HFF-Myc (cell line): ENCODE measurements at regions not wholly inside any gene's neighbourhood (a gene's known extent, or its start where the extent isn't known, plus 50 kb on each side); places are given as distances from the start of the nearest gene placed in this dataset.

Experiments
- DNase-seq: peaks from one replicate; pipeline ENCODE4 v3.0.0-alpha.2; 2011; ENCODE audit warnings: low read depth; ENCODE audit errors: extremely low read depth
- H3K4me3 ChIP-seq: replicated peaks from 2 replicates; pipeline ENCODE4 v1.5.1; 2011; ENCODE audit warnings: low read depth, mild to moderate bottlenecking, control low read depth, low read length
- TF ChIP-seq, protein P1 (sequence below): IDR thresholded peaks from 2 replicates; pipeline ENCODE4 v1.5.1; 2012; ENCODE audit warnings: mild to moderate bottlenecking, low read depth, low read length, control low read depth; ENCODE audit errors: missing control alignments

DNA sequence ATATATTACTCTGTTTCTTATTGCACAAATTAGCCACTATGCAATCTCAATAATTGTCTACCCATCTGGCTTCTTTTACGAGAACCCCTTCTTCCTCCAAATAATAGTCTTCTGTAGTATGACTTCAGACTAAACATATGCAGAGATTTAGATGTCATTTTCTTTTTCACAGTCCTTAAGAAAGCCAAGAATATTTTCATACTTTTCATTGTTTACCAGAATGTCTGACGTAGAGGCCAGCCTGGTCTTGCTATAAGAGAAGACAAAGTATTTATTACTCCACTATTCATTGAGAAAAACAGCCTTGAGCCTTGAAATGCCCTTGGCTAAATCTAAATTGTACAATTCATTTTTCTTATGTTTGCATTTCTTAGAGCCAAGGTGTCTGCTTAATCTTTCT, 714.9 kb upstream of the CXADR start:
- no peak for DNase-seq
- TF ChIP-seq, protein P1, sequence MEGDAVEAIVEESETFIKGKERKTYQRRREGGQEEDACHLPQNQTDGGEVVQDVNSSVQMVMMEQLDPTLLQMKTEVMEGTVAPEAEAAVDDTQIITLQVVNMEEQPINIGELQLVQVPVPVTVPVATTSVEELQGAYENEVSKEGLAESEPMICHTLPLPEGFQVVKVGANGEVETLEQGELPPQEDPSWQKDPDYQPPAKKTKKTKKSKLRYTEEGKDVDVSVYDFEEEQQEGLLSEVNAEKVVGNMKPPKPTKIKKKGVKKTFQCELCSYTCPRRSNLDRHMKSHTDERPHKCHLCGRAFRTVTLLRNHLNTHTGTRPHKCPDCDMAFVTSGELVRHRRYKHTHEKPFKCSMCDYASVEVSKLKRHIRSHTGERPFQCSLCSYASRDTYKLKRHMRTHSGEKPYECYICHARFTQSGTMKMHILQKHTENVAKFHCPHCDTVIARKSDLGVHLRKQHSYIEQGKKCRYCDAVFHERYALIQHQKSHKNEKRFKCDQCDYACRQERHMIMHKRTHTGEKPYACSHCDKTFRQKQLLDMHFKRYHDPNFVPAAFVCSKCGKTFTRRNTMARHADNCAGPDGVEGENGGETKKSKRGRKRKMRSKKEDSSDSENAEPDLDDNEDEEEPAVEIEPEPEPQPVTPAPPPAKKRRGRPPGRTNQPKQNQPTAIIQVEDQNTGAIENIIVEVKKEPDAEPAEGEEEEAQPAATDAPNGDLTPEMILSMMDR, result no peak
- no peak overlapping the region for H3K4me3 ChIP-seq

DNA sequence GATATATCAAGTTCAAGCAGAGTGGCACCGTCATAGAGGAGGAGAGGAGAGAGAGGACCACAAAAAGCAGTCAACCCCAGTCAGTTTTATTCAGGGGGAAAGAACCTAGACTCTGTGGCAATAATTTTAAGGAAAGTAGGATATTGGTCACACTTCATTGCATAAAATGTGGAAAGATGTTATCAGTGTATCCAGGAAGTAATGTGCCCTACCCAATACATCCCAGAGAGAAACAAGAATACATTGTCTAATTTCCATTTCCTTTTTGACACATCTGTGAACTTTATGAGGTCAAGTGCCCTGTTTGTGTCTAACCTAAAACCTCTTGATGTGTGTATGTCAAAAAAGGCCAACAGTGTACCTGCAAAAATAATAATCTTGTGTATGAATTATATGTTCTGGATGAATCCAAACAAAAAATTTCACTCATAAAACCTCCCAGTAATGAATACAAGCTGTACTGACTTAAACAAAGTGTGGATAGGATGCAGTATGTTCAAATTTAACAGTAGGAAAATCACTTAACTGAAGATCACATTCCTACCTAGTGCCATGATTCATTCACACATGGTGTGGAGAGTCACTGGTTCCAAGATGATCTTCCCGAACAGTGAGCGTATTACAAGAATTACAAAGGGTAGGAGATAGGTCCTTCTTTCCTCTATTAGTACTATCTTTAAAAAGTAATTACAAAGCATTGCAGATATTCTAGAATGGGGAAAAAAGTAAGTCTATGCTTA, 712.1 kb upstream of the CXADR start:
- DNase-seq, result no peak
- TF ChIP-seq, protein P1, result no peak

GRCh38 chr21:16811011-16811410, 701.8 kb upstream of the CXADR start:
- TF ChIP-seq, protein P1, result no peak
- no peak for DNase-seq
- no peak overlapping the region for H3K4me3 ChIP-seq

More for the DNA sequence above, 712.1 kb upstream of the CXADR start:
- no peak overlapping the region for H3K4me3 ChIP-seq

GRCh38 chr21:16811970-16812369, 700.9 kb upstream of the CXADR start:
- no peak for DNase-seq
- TF ChIP-seq, protein P1, result no peak
- no peak overlapping the region for H3K4me3 ChIP-seq

DNA sequence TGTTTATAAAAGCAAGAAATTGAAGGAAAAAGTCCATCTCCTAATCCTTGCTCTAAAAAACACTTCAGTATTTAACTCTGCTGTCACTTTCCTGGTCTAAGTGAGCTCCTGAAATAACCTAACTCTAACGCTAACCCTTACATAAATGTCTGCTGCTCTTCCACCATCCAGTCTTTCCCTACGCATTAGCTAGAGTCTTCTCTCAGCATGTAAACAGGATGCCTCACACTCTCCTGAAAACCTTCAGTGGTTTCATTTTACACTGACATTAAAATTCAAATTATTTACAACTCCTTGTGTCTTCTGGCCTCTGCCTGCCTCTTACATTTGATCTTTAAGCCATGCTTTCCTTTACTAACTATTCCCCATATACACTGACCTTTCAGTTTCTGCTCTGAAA, 697.6 kb upstream of the CXADR start:
- H3K4me3 ChIP-seq, result no peak overlapping the region
- no peak for DNase-seq
- TF ChIP-seq, protein P1, result no peak

DNA sequence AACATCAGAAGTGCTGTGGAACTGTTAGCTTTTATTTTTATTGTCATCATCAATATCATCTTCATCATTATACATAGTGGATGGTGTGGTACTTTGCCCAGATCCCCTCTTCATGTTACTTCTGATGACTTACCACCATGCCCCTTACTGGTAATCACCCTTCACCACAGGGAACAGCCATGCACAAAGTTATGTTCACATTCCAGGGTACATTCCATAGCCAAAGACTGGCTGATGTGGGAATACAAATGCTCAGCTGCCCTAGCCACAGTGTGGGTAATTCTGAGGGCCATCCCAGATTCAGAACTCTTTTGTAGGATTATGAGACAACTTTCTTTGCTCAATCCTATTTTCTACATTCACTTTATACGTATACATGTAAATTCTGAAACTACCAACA, 691.3 kb upstream of the CXADR start:
- no peak overlapping the region for H3K4me3 ChIP-seq
- no peak for DNase-seq
- TF ChIP-seq, protein P1, result no peak

DNA sequence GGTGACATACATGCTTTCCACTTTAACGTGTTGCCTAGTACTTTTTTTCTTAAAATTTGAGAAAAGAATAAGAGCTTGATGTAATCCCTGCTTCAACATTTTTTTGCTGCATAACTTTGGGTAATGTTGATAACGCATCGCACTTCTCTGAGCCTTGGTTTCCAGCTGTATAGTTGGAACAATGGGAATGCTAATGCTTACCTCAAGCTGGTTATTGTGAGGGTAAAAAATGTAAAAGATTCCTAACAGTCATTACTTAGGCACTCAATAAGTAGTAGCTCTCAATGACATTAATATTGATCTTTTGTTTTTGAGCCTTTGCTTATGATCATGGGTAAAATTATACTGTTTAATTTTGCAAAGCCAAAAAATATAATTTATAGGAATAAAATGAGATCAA, 683.3 kb upstream of the CXADR start:
- TF ChIP-seq, protein P1, result no peak
- no peak for DNase-seq
- H3K4me3 ChIP-seq, result no peak overlapping the region
